Spleen (tissue), 11 donors: ENCODE measurements at regions not wholly inside any gene's neighbourhood (a gene's known extent, or its start where the extent isn't known, plus 50 kb on each side); places are given as distances from the start of the nearest gene placed in this dataset.

ENCODE experiments used
- DNase-seq: peaks from one replicate; pipeline ENCODE4 v3.0.0-alpha.2; 2020
- H3K27ac ChIP-seq, 8 donors: fragments of 200-600 bp; sonication (generic) in 7 of 8; 1 replicate in 4 of 8; 2 replicates in 4 of 8; pipeline versions ENCODE4 v1.5.0 to v1.8.0; 2016 to 2021; ENCODE audit warnings: inconsistent platforms in 4 of 8, mild to moderate bottlenecking in 4 of 8, moderate library complexity in 1 of 8
- H3K27me3 ChIP-seq, 7 donors: fragments of 200-600 bp; sonication (generic) in 6 of 7; replicated peaks in 1 of 7; 1 replicate in 4 of 7; 2 replicates in 3 of 7; pipeline versions ENCODE4 v1.5.0 to v1.8.0; 2016 to 2021; ENCODE audit warnings: inconsistent platforms in 3 of 7, mild to moderate bottlenecking in 1 of 7
- H3K36me3 ChIP-seq, 6 donors: fragments of 200-600 bp; sonication (generic) in 5 of 6; 1 replicate in 4 of 6; 2 replicates in 2 of 6; pipeline versions ENCODE4 v1.5.0 to v1.8.0; 2016 to 2021; ENCODE audit warnings: inconsistent platforms in 2 of 6
- H3K4me1 ChIP-seq, 6 donors: fragments of 200-600 bp; sonication (generic) in 5 of 6; 1 replicate in 3 of 6; 2 replicates in 3 of 6; pipeline versions ENCODE4 v1.5.0 to v1.8.0; 2016 to 2021; ENCODE audit warnings: inconsistent platforms in 3 of 6
- H3K4me3 ChIP-seq, 8 donors: fragments of 200-600 bp; sonication (generic) in 7 of 8; 1 replicate in 4 of 8; 2 replicates in 4 of 8; pipeline versions ENCODE4 v1.5.0 to v1.8.0; 2016 to 2021; ENCODE audit warnings: inconsistent platforms in 4 of 8, mild to moderate bottlenecking in 4 of 8, moderate library complexity in 2 of 8
- H3K9me3 ChIP-seq, 8 donors: fragments of 200-600 bp; sonication (generic) in 7 of 8; 1 replicate in 4 of 8; 2 replicates in 4 of 8; pipeline versions ENCODE4 v1.5.0 to v1.8.0; 2016 to 2021; ENCODE audit warnings: inconsistent platforms in 4 of 8
- POLR2A ChIP-seq, 3 donors: fragments of 450-650 bp; IDR thresholded peaks; one replicate each; pipeline ENCODE4 v1.5.1; 2017; ENCODE audit warnings: antibody characterized with exemption in 3 of 3, mild to moderate bottlenecking in 1 of 3
- POLR2AphosphoS5 ChIP-seq, 3 donors: sonication (generic); formaldehyde crosslinking; IDR thresholded peaks; one replicate each; pipeline ENCODE4 v1.5.1; 2017; ENCODE audit warnings: antibody characterized with exemption in 3 of 3
- WGBS, 5 donors: extraction: QIAGEN DNeasy Blood & Tissue Kit in 3 of 5; methylation state at CpG; one replicate each; pipeline versions ENCODE4 v1.1.5 to v1.1.7; 2013 to 2018; 5-methylcytosine and 5-hydroxymethylcytosine counted together
- intact Hi-C: fragments of 100-400 bp; cut with DNase I; formaldehyde crosslinking; loops from one replicate; pipeline ENCODE4 v1.15.0; 2023; ENCODE audit warnings: low total_unique reads
- TF ChIP-seq, protein P1 (sequence below), 11 experiments: fragments of 200-600 bp in 7 of 11; fragments of 450-650 bp in 4 of 11; sonication (generic) in 4 of 11; IDR thresholded peaks in 8 of 11; conservative IDR thresholded peaks in 3 of 11; 1 replicate in 7 of 11; 2 replicates in 4 of 11; pipeline versions ENCODE4 v1.4.0 to v1.8.0; 2016 to 2021; ENCODE audit warnings: antibody characterized with exemption in 11 of 11, inconsistent platforms in 4 of 11, mild to moderate bottlenecking in 1 of 11
- donor health status: healthy with polysubstance abuse.
- donor health status: DM: no; HTN: no; CAD: no; lungs with moderate emphysema.
- donor health status: DM: no; HTN: no; CAD: no.
- donor health status: Bipolar disorder and iron deficiency.
- donor health status: healthy.
- donor health status: DM: no; HTN: no; CAD: no.
- donor health status: DM: yes; HTN: yes; CAD: no.

DNA sequence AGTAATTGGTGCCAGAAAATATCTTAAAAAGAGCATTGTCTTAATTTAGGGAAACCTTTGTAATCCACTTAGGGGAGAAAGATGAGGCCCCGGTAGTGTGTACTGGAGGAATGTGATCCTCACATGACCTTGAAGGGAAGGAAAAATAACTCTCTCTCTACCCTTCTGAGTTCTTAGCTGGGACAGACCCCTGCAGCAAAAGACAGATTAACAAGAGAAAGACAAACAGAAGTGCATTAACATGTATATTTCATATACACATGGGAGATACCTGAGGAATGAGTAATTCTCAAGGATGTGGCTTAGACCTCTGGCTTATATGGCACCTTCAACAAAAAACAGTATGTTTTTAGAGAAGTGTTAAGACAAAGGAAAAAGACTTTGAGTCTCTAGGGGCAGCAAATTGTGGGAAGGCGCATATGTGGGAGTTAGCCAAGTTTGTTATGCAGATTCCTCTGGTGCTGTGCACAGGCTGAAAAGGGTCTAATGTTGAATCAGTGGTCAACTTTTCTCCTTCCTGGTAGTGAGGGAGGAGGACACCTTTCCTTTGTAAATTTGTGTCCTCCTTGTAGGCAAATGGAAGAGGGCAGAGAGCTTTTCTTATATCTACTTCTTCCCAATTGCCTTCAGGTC, 138.8 kb downstream of the LRRC70 start:
- Histone ChIP-seq H3K27me3 (peaks cover 0 to 4% (median 0%) of the 10 kb centered on the region in 7 donors), H3K9me3 (no peaks in the 10 kb centered on the region), H3K27ac (no peak overlapping the region), H3K36me3 (no peaks in the 10 kb centered on the region), H3K4me3 (no peak overlapping the region), H3K4me1 (peaks cover 0 to 8% (median 4%) of the 10 kb centered on the region in 6 donors)
- 76 to 88% (median 81%) methylated on average over 2 of the region's 2 CpGs for WGBS, 5 donors
- DNase-seq, result no peak
- no peak for TF ChIP-seq POLR2AphosphoS5 (IDR thresholded peaks at IDR 0.05)
- TF ChIP-seq, protein P1, sequence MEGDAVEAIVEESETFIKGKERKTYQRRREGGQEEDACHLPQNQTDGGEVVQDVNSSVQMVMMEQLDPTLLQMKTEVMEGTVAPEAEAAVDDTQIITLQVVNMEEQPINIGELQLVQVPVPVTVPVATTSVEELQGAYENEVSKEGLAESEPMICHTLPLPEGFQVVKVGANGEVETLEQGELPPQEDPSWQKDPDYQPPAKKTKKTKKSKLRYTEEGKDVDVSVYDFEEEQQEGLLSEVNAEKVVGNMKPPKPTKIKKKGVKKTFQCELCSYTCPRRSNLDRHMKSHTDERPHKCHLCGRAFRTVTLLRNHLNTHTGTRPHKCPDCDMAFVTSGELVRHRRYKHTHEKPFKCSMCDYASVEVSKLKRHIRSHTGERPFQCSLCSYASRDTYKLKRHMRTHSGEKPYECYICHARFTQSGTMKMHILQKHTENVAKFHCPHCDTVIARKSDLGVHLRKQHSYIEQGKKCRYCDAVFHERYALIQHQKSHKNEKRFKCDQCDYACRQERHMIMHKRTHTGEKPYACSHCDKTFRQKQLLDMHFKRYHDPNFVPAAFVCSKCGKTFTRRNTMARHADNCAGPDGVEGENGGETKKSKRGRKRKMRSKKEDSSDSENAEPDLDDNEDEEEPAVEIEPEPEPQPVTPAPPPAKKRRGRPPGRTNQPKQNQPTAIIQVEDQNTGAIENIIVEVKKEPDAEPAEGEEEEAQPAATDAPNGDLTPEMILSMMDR (IDR thresholded peaks at IDR 0.05 in 8 of 11, conservative IDR thresholded peaks at IDR 0.05 in 3 of 11), result no peak
- TF ChIP-seq POLR2A (IDR thresholded peaks at IDR 0.05), result no peak
- intact Hi-C loops, result no loop called here

DNA sequence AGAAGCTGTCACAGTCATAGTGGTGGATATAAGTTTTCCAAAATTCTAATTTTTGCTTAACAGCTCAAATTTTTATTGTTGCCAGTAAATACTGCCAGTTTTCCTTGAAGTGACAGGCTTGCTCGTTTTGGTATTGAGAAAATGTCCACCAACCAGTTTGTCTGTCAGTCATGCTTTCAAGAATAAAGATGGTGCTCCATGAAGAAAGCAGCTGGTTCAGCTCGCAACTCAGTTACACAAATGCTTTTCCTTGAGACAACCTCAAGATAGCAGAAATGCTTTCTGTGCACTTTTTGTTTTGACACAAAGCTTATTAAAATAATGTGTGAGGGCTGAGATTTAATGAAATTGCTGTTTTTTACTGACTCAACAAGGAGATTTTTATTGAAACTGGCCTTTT, 135.7 kb downstream of the LRRC70 start:
- no peak for TF ChIP-seq POLR2A (IDR thresholded peaks at IDR 0.05)
- TF ChIP-seq, protein P1 (IDR thresholded peaks at IDR 0.05 in 8 of 11, conservative IDR thresholded peaks at IDR 0.05 in 3 of 11), result no peak
- TF ChIP-seq POLR2AphosphoS5 (IDR thresholded peaks at IDR 0.05), result no peak
- no peaks in the 10 kb centered on the region for H3K27me3 ChIP-seq
- no peaks in the 10 kb centered on the region for H3K36me3 ChIP-seq
- no peaks in the 10 kb centered on the region for H3K9me3 ChIP-seq
- intact Hi-C loops, result no loop called here
- H3K27ac ChIP-seq, result no peak overlapping the region
- DNase-seq, result no peak
- 69 to 86% (median 77%) methylated on average over 2 of the region's 2 CpGs for WGBS, 5 donors
- no peaks in the 10 kb centered on the region for H3K4me1 ChIP-seq
- H3K4me3 ChIP-seq, result no peak overlapping the region

DNA sequence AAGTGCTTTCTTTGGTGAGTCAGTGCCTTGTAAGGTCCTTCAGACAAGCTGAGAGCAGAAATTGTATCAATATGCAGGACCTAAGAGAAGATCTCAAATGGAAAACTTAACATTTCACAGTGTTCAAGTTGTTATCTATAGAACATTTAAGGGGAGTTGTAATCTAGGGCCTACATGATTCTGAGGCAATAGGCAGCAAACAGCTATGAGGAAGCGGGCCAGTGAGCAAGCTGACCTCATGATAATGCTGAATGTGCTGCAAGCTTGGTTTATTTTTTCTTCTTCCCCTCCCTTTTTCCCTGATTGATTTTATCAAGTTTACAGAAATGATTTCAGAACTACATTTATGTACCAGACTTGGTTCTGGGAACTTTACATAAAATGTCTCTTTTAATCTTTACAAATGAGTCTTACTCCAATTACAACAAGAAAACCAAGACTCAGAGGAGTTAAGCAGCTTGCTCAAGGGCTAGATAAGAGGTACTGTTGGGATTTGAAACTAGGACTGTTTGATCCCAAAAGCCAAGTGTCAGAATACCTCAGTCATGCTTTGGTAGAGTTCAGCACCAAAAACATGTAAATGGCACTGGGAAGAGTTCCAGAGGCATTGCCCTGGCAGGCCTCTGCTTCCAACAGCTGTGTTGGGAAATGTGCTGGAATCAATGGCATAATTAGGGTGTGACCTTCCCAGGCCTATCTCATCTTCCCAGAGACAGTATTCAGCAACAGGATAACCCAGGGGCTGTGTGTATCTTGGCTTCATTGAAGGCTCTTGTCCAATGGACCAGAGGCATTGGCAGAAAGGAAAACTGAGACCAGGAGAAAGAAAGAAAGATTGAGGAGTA, 130.1 kb downstream of the LRRC70 start:
- WGBS, 5 donors, result 82 to 100% (median 89%) methylated on average over 1 of the region's 1 CpG
- Histone ChIP-seq H3K9me3 (peaks cover 0 to 10% (median 3%) of the 10 kb centered on the region in 8 donors), H3K36me3 (no peaks in the 10 kb centered on the region), H3K4me1 (no peaks in the 10 kb centered on the region), H3K4me3 (no peak overlapping the region), H3K27me3 (no peaks in the 10 kb centered on the region), H3K27ac (no peak overlapping the region)
- TF ChIP-seq POLR2A (IDR thresholded peaks at IDR 0.05), result no peak
- no peak for TF ChIP-seq POLR2AphosphoS5 (IDR thresholded peaks at IDR 0.05)
- TF ChIP-seq, protein P1 (IDR thresholded peaks at IDR 0.05 in 8 of 11, conservative IDR thresholded peaks at IDR 0.05 in 3 of 11), result no peak
- DNase-seq, result no peak
- intact Hi-C loops, result no loop called here

DNA sequence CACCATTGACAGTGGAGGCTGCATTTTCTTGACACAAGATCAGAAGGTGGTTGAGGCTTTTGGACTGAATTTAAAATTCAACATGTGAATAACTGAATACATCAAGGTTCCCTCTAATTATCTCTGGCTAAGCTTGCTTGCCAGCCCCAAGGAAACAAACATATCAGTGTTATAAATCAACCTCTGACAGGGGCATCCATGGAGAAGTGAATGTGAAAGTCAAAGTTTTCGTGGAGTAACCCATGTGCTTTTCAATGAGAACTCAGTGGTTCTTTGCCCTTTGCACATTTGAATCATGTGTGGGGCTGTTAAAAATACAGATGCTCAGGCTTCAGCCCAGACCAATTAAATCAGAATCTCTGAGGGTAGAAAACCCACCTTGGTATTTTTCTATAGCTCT, 128.9 kb downstream of the LRRC70 start:
- Histone ChIP-seq H3K9me3 (peaks cover 0 to 10% (median 3%) of the 10 kb centered on the region in 8 donors), H3K4me1 (no peaks in the 10 kb centered on the region), H3K36me3 (no peaks in the 10 kb centered on the region), H3K4me3 (no peak overlapping the region), H3K27ac (no peak overlapping the region), H3K27me3 (no peaks in the 10 kb centered on the region)
- intact Hi-C loops, result no loop called here
- 58 to 72% (median 68%) methylated on average over 1 of the region's 1 CpG for WGBS, 5 donors
- no peak for DNase-seq
- TF ChIP-seq, protein P1 (IDR thresholded peaks at IDR 0.05 in 8 of 11, conservative IDR thresholded peaks at IDR 0.05 in 3 of 11), result no peak
- TF ChIP-seq POLR2A (IDR thresholded peaks at IDR 0.05), result no peak
- no peak for TF ChIP-seq POLR2AphosphoS5 (IDR thresholded peaks at IDR 0.05)
